ENCODE measurements at regions not wholly inside any gene's neighbourhood (a gene's known extent, or its start where the extent isn't known, plus 50 kb on each side); places are given as distances from the start of the nearest gene placed in this dataset.
A peak's percentile ranks its signal among the peaks of the same experiment; 100 is the strongest.

DNA sequence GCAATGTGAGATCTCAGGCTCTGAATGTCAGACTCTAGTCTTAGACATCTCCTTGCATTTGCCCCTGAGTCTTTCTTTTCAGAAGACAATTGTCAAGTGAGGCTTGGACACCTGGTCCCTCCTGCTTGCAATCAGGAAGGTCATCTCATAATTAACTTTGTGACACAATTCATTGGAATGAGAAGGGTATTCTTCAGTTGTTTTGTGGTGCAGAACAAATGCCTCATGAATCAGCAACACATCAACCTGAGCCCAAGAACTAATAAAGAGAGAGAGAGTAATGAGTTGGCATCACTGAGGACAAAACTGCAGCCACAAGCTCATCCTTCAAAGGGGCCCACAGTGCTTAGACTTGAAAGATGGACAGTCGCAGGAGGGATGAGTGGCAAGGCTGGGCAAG, 375.8 kb downstream of the INSC start:
- DNase-seq, result no peak

DNA sequence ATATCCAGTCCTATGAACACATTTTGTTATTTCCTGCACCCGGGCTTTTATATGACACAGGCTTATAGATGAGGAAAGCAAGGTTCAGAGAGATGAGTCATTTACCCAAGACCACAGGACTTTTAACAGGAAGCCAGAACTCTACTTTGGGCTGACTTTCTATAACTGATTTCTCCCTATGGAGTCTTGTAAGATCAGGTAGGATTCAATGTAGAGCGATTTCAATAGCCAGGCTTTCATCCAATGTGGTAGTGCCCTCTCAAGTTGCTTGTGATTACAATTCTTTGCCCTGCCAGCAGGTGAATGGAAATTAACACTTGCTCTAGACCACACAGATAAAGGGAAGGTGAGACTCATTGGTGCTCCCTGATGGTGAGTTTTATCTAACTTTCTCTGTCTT, 378.3 kb downstream of the INSC start:
- no peak for DNase-seq

DNA sequence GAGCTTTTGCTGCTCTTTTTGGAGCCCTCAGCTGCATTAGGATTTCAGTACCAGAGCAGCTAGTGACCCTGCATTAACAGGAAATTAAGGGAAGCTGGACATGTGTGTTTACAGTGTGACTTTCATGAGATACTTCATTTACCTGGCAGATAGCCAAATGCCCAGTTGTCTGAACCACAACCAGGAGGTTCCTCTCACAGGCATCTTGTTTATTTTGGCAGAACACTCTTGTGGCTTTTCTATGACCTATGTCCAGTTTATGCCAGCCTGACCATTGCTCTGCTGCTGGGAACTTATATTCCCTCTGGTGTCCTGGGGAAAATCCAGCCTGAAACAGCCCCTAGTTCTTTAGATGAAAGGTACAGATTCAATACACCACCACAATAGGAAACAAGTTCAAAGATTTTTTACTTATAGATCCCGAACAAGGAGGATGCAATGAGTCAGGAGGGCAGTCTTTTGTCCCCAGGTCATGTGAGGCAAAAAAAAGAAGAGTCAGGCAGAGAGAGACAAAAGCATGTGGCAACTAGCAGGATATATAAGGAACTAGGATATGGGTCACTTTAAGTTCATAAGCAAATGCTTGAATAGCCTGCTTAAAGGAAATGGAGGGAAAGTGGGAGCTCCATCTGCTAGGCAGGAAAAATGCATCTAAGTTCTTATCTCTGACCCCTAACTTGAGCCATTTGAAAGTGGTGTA, 379.3 kb downstream of the INSC start:
- DNase-seq, result no peak

DNA sequence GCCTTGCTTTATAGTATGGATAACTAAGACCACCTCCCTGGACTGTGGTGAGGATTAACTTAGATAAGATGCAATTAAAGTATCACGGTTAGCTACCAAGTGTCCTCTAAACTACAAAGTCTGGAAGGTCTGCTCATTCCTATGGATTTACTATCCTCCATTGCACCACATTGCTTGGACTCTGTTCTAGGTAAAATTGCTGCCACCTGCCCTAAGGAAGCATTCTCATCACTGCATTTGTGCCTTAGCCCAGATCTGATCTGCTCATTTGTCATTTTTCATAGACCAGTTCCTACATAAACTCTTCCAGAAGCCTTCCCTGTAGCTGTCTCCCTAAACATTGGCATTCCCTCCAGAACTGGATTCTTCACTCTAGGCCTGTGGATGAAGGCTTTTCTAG, 380.0 kb downstream of the INSC start:
- DNase-seq, result no peak

DNA sequence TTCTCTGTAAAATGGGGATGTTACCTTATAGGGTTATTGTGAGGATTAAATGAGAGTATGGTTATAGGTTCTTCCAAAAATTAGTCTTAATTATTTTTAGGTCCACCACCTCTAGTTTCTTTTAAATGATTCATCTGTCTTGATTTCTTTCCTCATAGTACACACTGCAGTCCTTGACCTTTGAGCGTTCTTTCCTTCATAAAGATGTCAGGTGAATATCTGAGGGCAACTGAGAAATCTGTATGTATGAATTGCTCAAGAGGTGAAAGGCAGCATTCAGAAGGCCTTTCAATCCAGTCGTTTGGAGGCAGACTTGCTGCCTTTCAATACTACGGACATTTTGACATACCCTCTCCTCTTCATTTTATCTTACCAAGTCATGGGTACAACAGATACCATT, 380.7 kb downstream of the INSC start:
- DNase-seq, result no peak

DNA sequence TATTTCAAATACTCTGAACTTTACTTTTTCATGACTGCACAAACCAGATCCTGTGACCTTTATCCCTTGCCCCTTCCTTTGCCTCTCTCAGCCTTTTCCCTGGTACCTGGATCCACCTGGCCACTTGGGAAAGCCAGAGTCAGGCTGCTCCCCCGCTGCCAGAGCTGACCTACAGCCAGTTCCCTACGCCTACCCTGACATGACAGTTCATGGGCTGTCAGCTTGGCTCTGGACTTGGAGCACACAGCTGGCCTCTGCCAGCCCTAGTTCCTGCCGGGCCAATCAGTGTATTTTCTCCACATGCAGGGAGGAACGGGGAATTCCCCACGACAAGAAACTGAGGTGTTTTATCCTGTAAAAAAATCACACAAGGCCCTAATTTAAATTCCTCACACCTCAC, 382.6 kb downstream of the INSC start:
- no peak for DNase-seq

DNA sequence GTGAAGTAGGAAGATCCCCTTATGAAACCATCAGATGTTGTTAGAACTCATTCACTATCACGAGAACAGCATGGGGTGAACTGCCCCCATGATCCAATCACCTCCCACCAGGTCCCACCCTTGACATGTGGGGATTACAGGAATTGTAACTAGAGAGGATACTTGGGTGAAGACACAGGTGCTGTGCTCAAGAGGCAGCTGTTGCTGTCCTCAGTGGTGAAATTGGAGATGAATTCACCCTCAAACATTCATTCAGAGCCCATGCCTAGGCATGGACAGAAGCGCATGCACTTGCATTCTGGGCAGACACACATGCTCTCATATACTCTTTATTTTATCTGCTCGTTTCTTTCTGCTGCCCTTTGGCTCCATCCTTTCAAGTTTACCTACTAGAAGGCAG, 385.0 kb downstream of the INSC start:
- no peak for DNase-seq

DNA sequence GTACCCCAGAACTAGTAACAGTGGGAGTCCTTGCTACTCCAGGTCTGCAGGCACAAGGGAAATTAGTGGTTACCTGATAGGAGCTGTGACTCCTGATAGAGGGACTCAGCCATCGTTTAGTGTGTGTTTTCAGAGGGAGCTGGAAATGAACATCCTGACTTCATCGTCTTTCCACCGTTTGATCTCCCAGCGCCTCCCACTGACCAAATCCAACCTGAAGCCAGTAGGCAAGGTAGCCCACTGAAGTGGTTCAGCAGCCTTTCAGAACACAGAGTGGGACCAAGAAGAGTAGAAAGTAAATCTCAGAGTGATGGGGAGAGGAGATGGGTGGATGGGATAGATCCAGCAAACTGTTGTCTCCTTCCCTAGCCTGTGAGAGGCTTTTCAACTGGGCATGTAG, 385.9 kb downstream of the INSC start:
- no peak for DNase-seq

DNA sequence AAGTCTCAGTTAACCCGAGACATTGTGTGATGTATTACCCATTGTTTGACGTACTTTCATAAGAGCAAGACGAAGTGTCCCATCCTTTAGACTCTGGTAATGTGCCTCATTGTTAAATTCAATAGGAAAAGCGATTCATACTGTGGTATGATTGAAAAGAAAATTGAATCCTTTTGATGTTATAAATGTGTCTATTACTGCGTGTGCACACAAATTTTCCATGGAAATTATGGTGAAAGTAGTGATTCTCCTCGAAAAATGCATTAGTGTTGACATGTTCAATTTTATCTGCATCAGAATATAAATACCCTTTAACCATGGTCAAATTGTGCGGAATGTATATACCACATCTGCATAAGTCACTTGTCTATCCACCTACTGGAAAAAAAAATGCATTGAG, 386.8 kb downstream of the INSC start:
- DNase-seq, result no peak

DNA sequence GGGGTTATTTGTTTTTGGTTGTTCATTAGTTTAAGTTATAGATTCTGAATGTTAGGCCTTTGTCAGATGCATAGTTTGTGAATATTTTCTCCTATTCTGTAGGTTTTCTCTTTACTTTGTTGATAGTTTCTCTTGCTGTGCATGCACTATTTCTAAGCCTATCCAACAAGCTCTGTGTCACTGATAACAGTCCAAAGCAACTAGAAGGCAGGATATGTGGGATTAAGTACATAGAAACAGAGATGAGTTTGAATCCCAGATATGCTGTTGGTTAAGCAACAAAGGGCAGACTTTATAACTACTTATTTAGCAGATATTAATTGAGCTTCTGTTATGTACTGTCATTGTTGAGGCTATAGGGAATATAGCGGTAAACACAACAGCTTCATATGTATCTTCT, 390.4 kb downstream of the INSC start:
- DNase-seq, result no peak

DNA sequence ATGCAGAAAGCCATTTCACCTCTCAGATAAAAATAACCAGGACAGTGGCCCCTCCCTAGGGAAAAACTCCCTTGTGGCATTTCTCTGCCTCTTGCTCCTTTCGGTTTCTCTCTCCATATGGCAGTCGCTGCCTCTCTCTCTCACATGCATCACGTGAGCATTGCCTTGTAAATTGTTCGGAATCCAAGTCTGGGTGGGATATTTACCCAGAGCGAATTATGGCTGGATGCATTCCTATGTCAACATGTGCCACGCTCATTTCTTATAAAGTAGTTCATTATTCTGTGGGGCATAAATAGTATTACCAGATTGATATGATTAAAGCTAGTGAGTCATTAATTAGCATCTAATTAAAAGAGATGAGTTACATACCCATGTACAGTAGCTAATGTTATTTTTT, 392.9 kb downstream of the INSC start:
- peak; percentile 5 for DNase-seq

DNA sequence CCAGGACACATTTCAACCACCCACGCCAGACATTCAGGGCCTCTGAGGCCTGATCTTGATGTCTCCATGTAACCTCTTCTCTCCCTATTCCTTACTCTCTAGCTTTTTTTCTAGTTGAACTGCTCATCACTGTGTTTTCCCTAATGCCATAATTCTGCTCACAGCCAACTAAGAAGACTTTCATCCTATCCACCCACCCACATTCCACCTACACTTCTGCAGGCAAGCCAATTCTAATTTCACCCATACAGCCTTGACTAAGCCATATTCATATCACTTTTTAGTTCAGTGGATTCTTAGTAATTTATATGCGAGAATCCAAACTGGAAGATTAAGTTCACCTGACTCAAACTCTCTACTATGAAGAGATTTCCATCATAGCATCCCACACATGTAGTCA, 394.4 kb downstream of the INSC start:
- DNase-seq, result no peak

DNA sequence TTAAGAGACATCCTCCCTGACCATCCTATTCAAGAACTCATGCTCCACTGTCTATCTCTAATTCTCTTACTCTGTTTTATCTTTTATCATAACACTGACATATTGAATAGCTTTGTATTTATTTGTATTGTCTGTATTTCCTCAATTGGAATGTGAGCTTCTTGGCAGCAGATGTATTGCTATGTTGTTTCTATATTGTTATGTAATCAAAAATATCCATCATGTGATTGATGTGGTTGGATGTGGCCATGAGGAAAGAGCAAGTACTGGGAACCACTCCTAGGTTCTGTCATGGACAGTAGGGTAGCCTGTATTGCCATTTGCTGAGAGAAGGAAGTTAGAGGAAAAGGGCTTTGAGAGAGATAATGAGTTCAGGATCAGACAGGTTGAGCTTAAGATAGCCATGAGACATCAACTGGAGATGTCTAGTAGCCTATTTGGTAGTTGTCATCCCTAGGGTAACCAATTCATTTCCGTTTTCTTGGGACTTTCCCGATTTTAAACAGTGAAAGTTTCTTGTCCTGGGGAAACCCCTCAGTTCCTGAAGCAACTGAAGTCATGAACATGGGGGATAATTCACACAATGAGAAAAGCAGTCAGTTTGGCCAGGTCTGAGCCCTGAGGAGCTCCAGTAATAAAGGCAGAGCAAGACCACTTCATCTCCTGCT, 404.5 kb downstream of the INSC start:
- DNase-seq, result no peak

DNA sequence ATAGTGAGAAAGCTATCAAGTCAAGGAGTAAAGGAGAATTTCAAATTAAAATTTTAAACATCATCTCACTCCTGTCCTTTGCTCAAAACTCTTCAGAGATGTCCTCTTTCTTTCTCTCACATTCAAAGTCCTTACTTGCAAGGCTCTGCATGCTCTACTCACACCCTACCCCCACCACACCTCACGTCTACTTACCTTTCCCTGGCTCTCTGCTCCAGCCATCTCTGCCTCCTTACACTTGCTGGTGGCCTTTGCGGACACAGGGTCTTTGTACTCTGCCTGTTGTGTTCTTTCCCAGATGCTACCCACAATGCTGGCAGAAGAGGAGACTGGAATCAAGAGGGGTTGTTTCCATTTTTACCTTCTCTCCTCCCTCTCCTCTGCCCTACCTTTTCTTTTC, 405.2 kb downstream of the INSC start:
- no peak for DNase-seq

DNA sequence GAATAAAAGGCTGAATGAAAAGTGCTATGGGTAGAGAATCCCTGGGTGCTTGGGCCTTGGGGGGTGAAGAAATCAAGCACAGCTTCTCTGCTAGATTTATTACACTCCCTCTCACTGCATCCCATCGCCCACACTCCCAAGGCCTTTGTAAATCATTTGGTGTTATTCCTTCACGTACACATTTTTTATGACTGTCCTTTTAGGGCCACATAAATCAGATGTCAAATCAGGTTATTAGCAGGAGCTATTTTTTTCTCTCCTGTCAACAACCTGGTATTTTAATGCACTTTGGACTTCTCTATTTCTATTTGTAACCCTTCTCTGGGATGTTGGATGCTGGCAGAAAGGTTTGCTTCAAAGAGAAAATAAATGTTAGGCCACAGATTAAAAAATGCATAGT, 408.8 kb downstream of the INSC start:
- DNase-seq, result no peak

DNA sequence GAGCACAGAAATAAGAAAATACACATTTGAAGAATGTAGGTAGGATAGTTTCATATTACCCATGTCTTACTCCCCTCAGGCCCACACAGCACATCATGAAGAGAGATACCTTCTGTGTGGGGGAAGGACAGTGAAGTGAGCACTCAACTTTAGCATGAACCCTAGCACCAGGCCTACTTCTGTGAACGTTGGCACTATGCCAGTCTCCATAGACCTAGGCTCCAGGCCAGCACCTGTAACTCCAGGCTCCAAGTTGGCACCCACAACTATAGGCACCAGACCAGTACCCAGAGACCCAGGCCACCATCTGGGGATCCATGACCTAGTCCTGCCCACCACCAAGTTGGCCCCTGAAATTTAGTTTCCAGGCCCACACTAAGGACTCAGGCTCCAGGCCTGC, 410.9 kb downstream of the INSC start:
- DNase-seq, result no peak

DNA sequence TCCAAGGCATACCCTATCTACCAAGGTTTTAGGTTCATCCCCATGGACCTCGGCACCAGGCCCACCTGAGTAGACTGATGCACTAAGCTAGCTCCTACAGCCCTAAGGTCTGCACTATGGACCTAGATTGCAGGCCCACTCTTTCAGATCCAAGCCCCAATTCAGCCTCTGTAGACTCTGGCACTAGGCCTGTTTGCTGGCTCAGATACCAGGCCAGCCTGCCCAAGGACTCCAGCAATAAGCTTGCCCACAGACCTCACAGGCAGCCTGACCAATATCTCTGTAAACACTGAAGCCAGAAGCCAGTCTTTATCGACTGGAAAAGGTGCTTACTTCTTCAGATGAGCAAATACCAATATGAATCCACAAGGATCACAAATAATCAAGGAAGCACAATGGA, 411.3 kb downstream of the INSC start:
- DNase-seq, result no peak

DNA sequence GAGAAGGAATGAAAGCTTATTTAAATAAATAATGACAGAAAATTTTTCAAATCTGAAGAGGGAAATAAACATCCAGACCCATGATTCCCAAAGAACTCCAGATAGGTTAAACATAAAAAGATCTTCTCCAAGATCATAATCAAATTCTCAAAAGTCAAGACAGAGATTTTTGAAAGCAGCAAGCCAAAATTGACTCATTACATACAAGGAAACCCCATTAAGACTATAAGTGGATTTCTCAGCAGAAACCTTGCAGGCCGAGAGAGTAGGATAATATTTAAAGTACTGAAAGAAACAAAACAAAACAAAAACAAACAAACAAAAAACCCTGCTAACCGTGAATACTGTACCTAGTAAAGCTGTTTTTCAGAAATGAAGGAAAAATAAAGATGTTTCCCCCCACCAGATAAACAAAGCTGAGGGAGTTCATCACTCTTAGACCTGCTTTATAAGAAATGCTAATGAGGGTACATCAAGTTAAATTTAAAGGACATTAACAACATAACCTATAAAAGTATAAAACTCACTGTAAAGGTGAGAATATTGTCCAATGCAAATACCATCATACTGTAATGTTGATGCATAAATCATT, 412.2 kb downstream of the INSC start:
- DNase-seq, result no peak

DNA sequence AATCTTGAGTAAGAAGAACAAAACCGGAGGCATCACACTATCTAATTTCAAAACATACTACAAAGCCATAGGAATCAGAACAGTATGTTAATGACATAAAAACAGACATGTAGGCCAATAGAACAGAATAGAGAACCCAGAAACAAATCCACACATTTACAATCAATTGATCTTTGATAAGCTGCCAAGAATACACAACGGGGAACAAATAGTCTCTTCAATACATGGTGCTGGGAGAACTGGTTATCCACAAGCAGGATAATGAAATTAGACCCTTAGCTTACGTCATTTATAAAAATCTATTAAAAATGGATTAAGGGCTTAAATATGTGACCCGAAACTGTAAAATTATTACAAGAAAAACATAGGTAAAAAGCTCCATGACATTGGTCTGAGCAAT, 417.7 kb downstream of the INSC start:
- no peak for DNase-seq

DNA sequence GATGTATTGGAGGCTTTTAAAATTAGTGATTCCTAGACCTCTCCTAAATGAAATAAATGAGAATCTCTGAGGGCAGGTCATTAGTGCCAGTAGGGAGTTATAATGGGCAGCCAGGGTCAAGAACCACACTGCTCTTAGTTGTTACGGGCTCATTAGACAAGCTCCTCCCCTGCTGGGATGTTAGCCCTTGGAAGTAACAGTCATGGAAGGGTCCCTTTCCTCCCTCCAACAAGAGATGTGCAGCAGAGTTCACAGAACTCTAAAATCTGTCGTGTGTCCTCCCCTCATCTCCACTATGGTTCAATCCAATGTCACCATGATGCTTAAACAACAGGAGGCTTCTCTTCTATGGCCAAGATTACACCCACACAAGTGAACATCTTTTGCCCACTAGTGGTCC, 419.5 kb downstream of the INSC start:
- DNase-seq, result no peak

DNA sequence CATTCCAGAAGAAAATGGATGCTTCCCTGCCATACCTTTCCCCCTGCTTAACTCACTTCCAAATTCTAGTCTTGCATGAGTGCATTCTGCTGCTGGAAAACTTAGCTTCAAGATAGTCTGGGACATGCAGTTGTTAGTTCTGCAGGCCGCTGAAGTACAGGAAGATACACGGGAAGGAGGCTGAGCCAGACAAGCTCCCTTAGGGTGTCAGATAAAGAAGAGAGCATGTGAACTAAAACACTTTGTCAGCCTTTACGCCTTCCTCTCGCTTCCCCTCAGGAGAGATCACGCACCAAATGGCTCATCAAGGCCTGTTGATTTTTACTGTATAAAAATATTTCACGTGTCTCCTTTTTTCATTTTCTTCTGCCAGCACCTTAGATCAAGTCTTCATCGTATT, 420.7 kb downstream of the INSC start:
- no peak for DNase-seq

DNA sequence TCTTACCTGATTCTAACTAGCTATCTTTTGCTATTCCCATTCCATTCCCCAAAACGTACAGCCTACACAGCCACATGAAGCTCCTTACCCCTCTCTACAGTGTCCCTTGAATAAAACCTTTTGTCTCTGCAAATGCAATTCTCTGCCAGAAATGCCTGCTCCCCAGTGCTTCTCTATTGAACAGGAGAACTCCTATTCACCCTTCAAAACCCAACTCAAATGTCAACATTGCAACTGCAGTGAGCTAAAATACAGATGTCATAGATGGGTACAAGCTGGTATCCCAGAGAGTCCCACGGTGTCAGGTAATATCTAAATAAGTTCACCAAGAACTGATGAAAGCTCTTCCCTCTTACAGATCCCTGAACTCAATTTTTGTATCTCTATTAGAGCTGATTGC, 421.7 kb downstream of the INSC start:
- DNase-seq, result no peak

DNA sequence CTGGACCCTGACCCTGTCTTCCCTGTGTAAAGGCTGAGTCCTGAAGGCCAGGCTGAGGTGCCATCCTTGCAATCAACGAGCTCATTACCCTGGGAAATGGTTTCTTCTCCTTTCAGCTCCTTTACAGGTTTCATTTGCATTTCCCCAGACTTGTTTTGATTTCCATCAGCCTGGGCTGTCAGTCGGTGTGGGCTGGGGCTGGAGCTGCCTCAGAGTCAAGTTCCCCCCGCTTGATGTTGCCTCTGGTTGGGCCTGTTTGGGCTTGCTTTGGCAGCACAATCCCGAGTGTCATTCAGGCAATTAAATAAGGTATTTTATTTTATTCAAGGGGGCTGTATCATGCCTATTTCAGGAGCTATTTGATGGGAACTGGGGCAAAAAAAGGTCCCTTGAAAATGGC, 424.9 kb downstream of the INSC start:
- DNase-seq, result no peak

DNA sequence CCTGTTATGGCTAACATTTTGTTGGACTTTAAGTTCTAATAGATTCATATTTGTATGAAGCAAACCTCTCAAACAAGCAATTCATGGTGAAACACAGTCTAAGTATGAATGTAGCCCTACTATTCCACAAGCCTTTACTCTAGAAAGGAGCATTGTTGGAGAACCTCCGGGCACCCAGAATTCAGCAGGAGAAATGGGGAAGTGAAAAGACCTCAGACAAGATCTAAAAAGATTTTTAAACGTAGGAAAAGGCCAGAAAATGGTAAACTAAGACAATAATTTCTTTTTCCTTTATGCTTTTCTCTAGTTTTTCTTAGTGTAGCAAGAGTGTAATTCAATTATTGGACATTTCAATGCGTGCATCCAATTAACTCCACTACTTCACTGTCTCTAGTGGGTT, 426.4 kb downstream of the INSC start:
- DNase-seq, result no peak

DNA sequence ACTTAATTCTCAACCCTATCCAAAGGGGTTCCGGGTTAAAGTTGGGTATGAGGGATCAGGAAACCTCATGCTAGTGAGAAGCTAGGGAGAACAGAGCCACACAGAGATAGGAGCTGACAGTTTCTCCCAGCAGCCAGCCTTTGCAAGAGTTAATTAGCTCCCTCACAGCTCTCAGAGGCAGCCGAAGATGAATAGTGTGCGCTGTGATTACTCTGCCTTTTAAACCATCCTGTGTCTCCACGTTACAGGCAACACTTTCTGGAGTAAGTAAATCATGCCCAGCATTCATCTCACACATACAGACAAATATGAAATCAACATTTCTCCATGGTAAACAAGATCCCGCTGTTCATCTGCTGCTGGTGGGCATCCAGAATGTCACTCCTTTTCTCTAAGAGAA, 429.6 kb downstream of the INSC start:
- DNase-seq, result no peak
